Keratinocyte (primary cell): ENCODE measurements at regions not wholly inside any gene's neighbourhood (a gene's known extent, or its start where the extent isn't known, plus 50 kb on each side); places are given as distances from the start of the nearest gene placed in this dataset.

ENCODE experiments used
- DNase-seq: peaks from one replicate; pipeline ENCODE4 v3.0.0-alpha.2; 2011; ENCODE audit warnings: low read depth, missing footprints, low spot score
- FAIRE-seq: peaks from 2 replicates; lab custom pipeline; 2011; peaks lifted over from hg19 to GRCh38; lab: Jason Lieb, UNC
- H2AFZ ChIP-seq: 2 replicates; pipeline ENCODE4 v1.6.0; 2012; ENCODE audit warnings: low read length, control low read depth, inconsistent platforms; ENCODE audit not compliant: control insufficient read depth
- H3K27ac ChIP-seq: 2 replicates; pipeline ENCODE4 v1.5.1; 2011; ENCODE audit warnings: low read length; ENCODE audit not compliant: control insufficient read depth, insufficient read depth
- H3K27me3 ChIP-seq: 3 replicates; pipeline ENCODE4 v1.6.0; 2011; ENCODE audit warnings: low read length; ENCODE audit not compliant: control insufficient read depth, insufficient read depth; ENCODE audit errors: extremely low read depth
- H3K36me3 ChIP-seq, 2 experiments: 2 replicates in 1 of 2; 3 replicates in 1 of 2; pipeline ENCODE4 v1.5.1; 2011; ENCODE audit warnings: low read length in 2 of 2, mild to moderate bottlenecking in 1 of 2; ENCODE audit not compliant: control insufficient read depth in 2 of 2, insufficient read depth in 2 of 2; ENCODE audit errors: extremely low read depth in 1 of 2
- H3K4me1 ChIP-seq: 3 replicates; pipeline ENCODE4 v1.5.1; 2011; ENCODE audit warnings: low read length; ENCODE audit not compliant: control insufficient read depth, insufficient read depth; ENCODE audit errors: extremely low read depth
- H3K4me2 ChIP-seq: 3 replicates; pipeline ENCODE4 v1.6.0; 2011; ENCODE audit warnings: low read depth, low read length; ENCODE audit not compliant: control insufficient read depth, insufficient read depth; ENCODE audit errors: extremely low read depth
- H3K4me3 ChIP-seq, 3 experiments: fragments of 200-600 bp in 1 of 3; sonication (generic) in 1 of 3; 2 replicates in 2 of 3; 3 replicates in 1 of 3; pipeline ENCODE4 v1.5.1; 2011 to 2016; ENCODE audit warnings: low read length in 3 of 3, mild to moderate bottlenecking in 3 of 3, control low read depth in 2 of 3, inconsistent platforms in 1 of 3, low read depth in 1 of 3, mixed read lengths in 1 of 3, mixed run types in 1 of 3, moderate library complexity in 1 of 3; ENCODE audit not compliant: control insufficient read depth in 2 of 3, insufficient read depth in 2 of 3; ENCODE audit errors: extremely low read depth in 1 of 3
- H3K79me2 ChIP-seq: 2 replicates; pipeline ENCODE4 v1.6.0; 2012; ENCODE audit warnings: low read length; ENCODE audit not compliant: control insufficient read depth, insufficient read depth
- H3K9ac ChIP-seq: 3 replicates; pipeline ENCODE4 v1.6.0; 2011; ENCODE audit warnings: low read length; ENCODE audit not compliant: control insufficient read depth, insufficient read depth; ENCODE audit errors: extremely low read depth
- H3K9me1 ChIP-seq: 3 replicates; pipeline ENCODE4 v1.6.0; 2011; ENCODE audit warnings: low read length; ENCODE audit not compliant: control insufficient read depth, insufficient read depth; ENCODE audit errors: extremely low read depth
- H3K9me3 ChIP-seq: 2 replicates; pipeline ENCODE4 v1.5.1; 2012; ENCODE audit warnings: low read depth, low read length; ENCODE audit not compliant: control insufficient read depth
- H4K20me1 ChIP-seq: 3 replicates; pipeline ENCODE4 v1.6.0; 2011; ENCODE audit warnings: low read length; ENCODE audit not compliant: control insufficient read depth, insufficient read depth; ENCODE audit errors: extremely low read depth
- EZH2 ChIP-seq: IDR thresholded peaks from one replicate; pipeline ENCODE4 v1.6.1; 2012; ENCODE audit warnings: inconsistent platforms, mild to moderate bottlenecking, low read length, moderate library complexity
- dilution Hi-C: fragments of 300-500 bp; cut with MboI; formaldehyde crosslinking; loops from one replicate; pipeline ENCODE4 v1.7.0; 2020; ENCODE audit warnings: low sequenced_read_pairs; ENCODE audit not compliant: extremely low pct_ligation_motif_present
- TF ChIP-seq, protein P1 (sequence below), 3 experiments: IDR thresholded peaks in 1 of 3; conservative IDR thresholded peaks in 1 of 3; optimal IDR thresholded peaks in 1 of 3; 2 replicates in 2 of 3; 3 replicates in 1 of 3; pipeline versions ENCODE3 to v1.5.1; 2011; ENCODE audit warnings: low read length in 3 of 3, mild to moderate bottlenecking in 3 of 3, moderate library complexity in 2 of 3, control low read depth in 1 of 3, inconsistent platforms in 1 of 3; ENCODE audit not compliant: insufficient read depth in 2 of 3; ENCODE audit errors: extremely low read depth in 1 of 3

- FAIRE-seq, result no peak
- Histone ChIP-seq H4K20me1 (no peaks in the 10 kb centered on the region), H3K9me3 (no peaks in the 10 kb centered on the region), H2AFZ (no peak overlapping the region), H3K4me3 (no peak overlapping the region), H3K79me2 (no peaks in the 10 kb centered on the region), H3K9me1 (no peaks in the 10 kb centered on the region), H3K27ac (no peak overlapping the region), H3K9ac (no peak overlapping the region), H3K4me1 (no peaks in the 10 kb centered on the region), H3K36me3 (no peaks in the 10 kb centered on the region), H3K27me3 (no peaks in the 10 kb centered on the region), H3K4me2 (no peak overlapping the region)
- DNase-seq, result no peak
- dilution Hi-C loops, result no loop called here
- no peak for TF ChIP-seq EZH2
- TF ChIP-seq, protein P1, sequence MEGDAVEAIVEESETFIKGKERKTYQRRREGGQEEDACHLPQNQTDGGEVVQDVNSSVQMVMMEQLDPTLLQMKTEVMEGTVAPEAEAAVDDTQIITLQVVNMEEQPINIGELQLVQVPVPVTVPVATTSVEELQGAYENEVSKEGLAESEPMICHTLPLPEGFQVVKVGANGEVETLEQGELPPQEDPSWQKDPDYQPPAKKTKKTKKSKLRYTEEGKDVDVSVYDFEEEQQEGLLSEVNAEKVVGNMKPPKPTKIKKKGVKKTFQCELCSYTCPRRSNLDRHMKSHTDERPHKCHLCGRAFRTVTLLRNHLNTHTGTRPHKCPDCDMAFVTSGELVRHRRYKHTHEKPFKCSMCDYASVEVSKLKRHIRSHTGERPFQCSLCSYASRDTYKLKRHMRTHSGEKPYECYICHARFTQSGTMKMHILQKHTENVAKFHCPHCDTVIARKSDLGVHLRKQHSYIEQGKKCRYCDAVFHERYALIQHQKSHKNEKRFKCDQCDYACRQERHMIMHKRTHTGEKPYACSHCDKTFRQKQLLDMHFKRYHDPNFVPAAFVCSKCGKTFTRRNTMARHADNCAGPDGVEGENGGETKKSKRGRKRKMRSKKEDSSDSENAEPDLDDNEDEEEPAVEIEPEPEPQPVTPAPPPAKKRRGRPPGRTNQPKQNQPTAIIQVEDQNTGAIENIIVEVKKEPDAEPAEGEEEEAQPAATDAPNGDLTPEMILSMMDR (optimal IDR thresholded peaks at IDR 0.05 in 1 of 3, IDR thresholded peaks at IDR 0.05 in 1 of 3, conservative IDR thresholded peaks at IDR 0.05 in 1 of 3; ENCODE audit: extremely low read depth in 1 of 3, insufficient read depth in 2 of 3, low read length in 3 of 3), result no peak
Measured at GRCh38 chr18:11288401-11288800, 139.0 kb upstream of the PIEZO2 start.

GRCh38 chr18:11286431-11286830 is 137.1 kb upstream of the PIEZO2 start:
- Histone ChIP-seq H3K9me3 (no peaks in the 10 kb centered on the region), H4K20me1 (no peaks in the 10 kb centered on the region), H3K9ac (no peak overlapping the region), H2AFZ (no peak overlapping the region), H3K36me3 (no peaks in the 10 kb centered on the region), H3K9me1 (no peaks in the 10 kb centered on the region), H3K4me1 (no peaks in the 10 kb centered on the region), H3K79me2 (no peaks in the 10 kb centered on the region), H3K27me3 (no peaks in the 10 kb centered on the region), H3K4me3 (no peak overlapping the region), H3K27ac (no peak overlapping the region), H3K4me2 (no peak overlapping the region)
- dilution Hi-C loops, result no loop called here
- FAIRE-seq (no peak), DNase-seq (no peak)
- TF ChIP-seq, protein P1 (optimal IDR thresholded peaks at IDR 0.05 in 1 of 3, IDR thresholded peaks at IDR 0.05 in 1 of 3, conservative IDR thresholded peaks at IDR 0.05 in 1 of 3; ENCODE audit: extremely low read depth in 1 of 3, insufficient read depth in 2 of 3, low read length in 3 of 3), result no peak
- no peak for TF ChIP-seq EZH2
